K562 (cell line): ENCODE measurements at regions not wholly inside any gene's neighbourhood (a gene's known extent, or its start where the extent isn't known, plus 50 kb on each side); places are given as distances from the start of the nearest gene placed in this dataset.

Source experiments
- ATAC-seq: fragments of 200-7000 bp; cut with Tn5 transposase; 3 replicates; pipeline ENCODE4 v1.9.1; 2020; ENCODE audit warnings: moderate library complexity
- BruUV-seq: library from RNA; stranded (reverse); fragments of 400-500 nt; replicated peaks from 2 replicates; lab custom pipeline; 2021; lab: Mats Ljungman, UMichigan
- CTCF ChIA-PET: fragments of 300-600 bp; formaldehyde crosslinking; extraction: SDS; loops from one replicate; lab custom pipeline; 2021; ENCODE audit warnings: low intra/inter-chr PET ratio; lab: Yijun Ruan, JAX
- POLR2A ChIA-PET: fragments of 300-600, 350-650 bp; sonication (Branson Sonifier 250); formaldehyde crosslinking; extraction: SDS; loops from one replicate; lab custom pipeline; 2021; ENCODE audit warnings: antibody characterized with exemption, inconsistent platforms; lab: Yijun Ruan, JAX
- DNase-seq, 4 experiments: peaks; one replicate each; pipeline versions ENCODE4 v3.0.0 to v3.0.0-alpha.2; 2011 to 2018; ENCODE audit warnings: low spot score in 3 of 4, mixed read lengths in 3 of 4; ENCODE audit errors: extremely low read depth in 1 of 4
- FAIRE-seq: peaks from 2 replicates; lab custom pipeline; 2011; peaks lifted over from hg19 to GRCh38; lab: Jason Lieb, UNC
- H2AFZ ChIP-seq: 2 replicates; pipeline ENCODE4 v1.6.0; 2011; ENCODE audit warnings: low read depth, low read length, control low read depth, inconsistent platforms
- H3K27ac ChIP-seq: fragments of 200-600 bp; 3 replicates; pipeline ENCODE4 v1.8.0; 2011; ENCODE audit warnings: low read depth, mild to moderate bottlenecking, control low read depth, inconsistent platforms, low read length, moderate library complexity, mixed read lengths; ENCODE audit errors: extremely low read depth
- H3K27me3 ChIP-seq, 2 experiments: fragments of 300-600 bp in 1 of 2; 2 replicates in 1 of 2; 3 replicates in 1 of 2; pipeline versions ENCODE4 v1.6.0 to v1.8.0; 2011; ENCODE audit warnings: inconsistent platforms in 2 of 2, low read length in 2 of 2, mild to moderate bottlenecking in 1 of 2, mixed read lengths in 1 of 2, moderate library complexity in 1 of 2; ENCODE audit not compliant: control insufficient read depth in 2 of 2, insufficient read depth in 2 of 2
- H3K36me3 ChIP-seq: fragments of 300-600 bp; 3 replicates; pipeline ENCODE4 v1.8.0; 2011; ENCODE audit warnings: mild to moderate bottlenecking, low read length, inconsistent platforms; ENCODE audit not compliant: control insufficient read depth, insufficient read depth
- H3K4me1 ChIP-seq, 2 experiments: fragments of 200-600 bp in 1 of 2; replicated peaks in 1 of 2; 2 replicates in 1 of 2; 3 replicates in 1 of 2; pipeline versions ENCODE4 v1.5.1 to v1.8.0; 2011; ENCODE audit warnings: inconsistent platforms in 2 of 2, low read length in 2 of 2, mild to moderate bottlenecking in 1 of 2, mixed read lengths in 1 of 2, moderate library complexity in 1 of 2; ENCODE audit not compliant: control insufficient read depth in 2 of 2, insufficient read depth in 2 of 2
- H3K4me2 ChIP-seq: 2 replicates; pipeline ENCODE4 v1.6.1; 2011; ENCODE audit warnings: low read length, control low read depth, inconsistent platforms, mixed read lengths; ENCODE audit not compliant: insufficient read depth
- H3K4me3 ChIP-seq: fragments of 200-600 bp; sonication (generic), shearing (Covaris generic); 2 replicates; pipeline ENCODE4 v1.5.1; 2016; ENCODE audit warnings: control low read depth, inconsistent platforms
- H3K79me2 ChIP-seq: fragments of 200-600 bp; 3 replicates; pipeline ENCODE4 v1.8.0; 2011; ENCODE audit warnings: low read length, inconsistent platforms; ENCODE audit not compliant: control insufficient read depth, insufficient read depth
- H3K9ac ChIP-seq, 2 experiments: 2 replicates each; pipeline versions ENCODE4 v1.6.0 to v1.6.1; 2011; ENCODE audit warnings: low read depth in 2 of 2, low read length in 2 of 2, control low read depth in 1 of 2, inconsistent platforms in 1 of 2, mild to moderate bottlenecking in 1 of 2, mixed read lengths in 1 of 2; ENCODE audit not compliant: insufficient read depth in 1 of 2
- H3K9me1 ChIP-seq: one replicate; pipeline ENCODE4 v1.6.0; 2011; ENCODE audit warnings: inconsistent platforms, mild to moderate bottlenecking, low read length, moderate library complexity; ENCODE audit not compliant: control insufficient read depth, insufficient read depth
- H3K9me3 ChIP-seq: replicated peaks from 2 replicates; pipeline ENCODE4 v1.5.1; 2011; ENCODE audit warnings: low read depth, low read length, inconsistent platforms; ENCODE audit not compliant: control insufficient read depth, insufficient read depth
- H4K20me1 ChIP-seq: replicated peaks from 2 replicates; pipeline ENCODE4 v1.6.1; 2011; ENCODE audit warnings: low read length, inconsistent platforms, mixed read lengths; ENCODE audit not compliant: control insufficient read depth, insufficient read depth
- BCL6 ChIP-seq: fragments of 250-450 bp; sonication (Bioruptor Pico); IDR thresholded peaks from 2 replicates; pipeline ENCODE4 v1.4.0; 2020
- CBX2 ChIP-seq: fragments of 200-600 bp; sonication (generic); IDR thresholded peaks from one replicate; pipeline ENCODE4 v1.6.1; 2012; ENCODE audit warnings: mild to moderate bottlenecking, low read length, inconsistent platforms; ENCODE audit not compliant: insufficient read depth, poor library complexity, severe bottlenecking
- CEBPZ ChIP-seq: fragments of 150-350 bp; IDR thresholded peaks from 2 replicates; pipeline ENCODE4 v1.6.1; 2014; ENCODE audit warnings: low read depth, mild to moderate bottlenecking, low read length, borderline replicate concordance
- CTCFL ChIP-seq: IDR thresholded peaks from 2 replicates; pipeline ENCODE4 v1.6.1; 2011; ENCODE audit warnings: borderline replicate concordance, low read depth, mild to moderate bottlenecking, moderate library complexity, low read length; ENCODE audit not compliant: insufficient read depth, poor library complexity, severe bottlenecking
- GATAD2B ChIP-seq: fragments of 450-650 bp; IDR thresholded peaks from 2 replicates; pipeline ENCODE4 v1.6.1; 2017; ENCODE audit warnings: mild to moderate bottlenecking, borderline replicate concordance
- MCM5 ChIP-seq: fragments of 450-650 bp; IDR thresholded peaks from 2 replicates; pipeline ENCODE4 v1.6.1; 2016; ENCODE audit warnings: low read depth
- MLX ChIP-seq, 2 experiments: fragments of 450-650 bp in 1 of 2; sonication (generic) in 1 of 2; formaldehyde crosslinking; conservative IDR thresholded peaks; 2 replicates each; pipeline versions ENCODE4 v1.4.0 to v1.8.1; 2020 to 2022; ENCODE audit warnings: mild to moderate bottlenecking in 1 of 2, missing genetic modification reagents in 1 of 2
- PRMT5 ChIP-seq: sonication (generic); formaldehyde crosslinking; IDR thresholded peaks from 2 replicates; pipeline ENCODE4 v1.5.0; 2020; ENCODE audit warnings: missing genetic modification reagents
- TBL1XR1 ChIP-seq, 2 experiments: IDR thresholded peaks; 2 replicates each; pipeline ENCODE4 v1.6.1; 2012; ENCODE audit warnings: improper control_type of control experiment in 2 of 2, low read length in 2 of 2, mild to moderate bottlenecking in 1 of 2
- THRA ChIP-seq: fragments of 450-650 bp; IDR thresholded peaks from 2 replicates; pipeline ENCODE4 v1.6.1; 2017; ENCODE audit warnings: mild to moderate bottlenecking, moderate library complexity
- ZNF507 ChIP-seq: conservative IDR thresholded peaks from 2 replicates; pipeline ENCODE4 v1.6.1; 2017; ENCODE audit warnings: missing genetic modification characterization, missing compliant biosample characterization
- ZNF780A ChIP-seq: fragments of 250-450 bp; sonication (Bioruptor Pico); IDR thresholded peaks from 2 replicates; pipeline ENCODE4 v1.5.0; 2021; ENCODE audit warnings: mild to moderate bottlenecking
- WGBS: fragments of 100-300 bp; shearing (Covaris generic); methylation state at CpG from one replicate; pipeline ENCODE4 v1.1.6; 2016; ENCODE audit warnings: low coverage, mixed read lengths; ENCODE audit not compliant: insufficient coverage; ENCODE audit errors: missing lambda C conversion rate; 5-methylcytosine and 5-hydroxymethylcytosine counted together
- in situ Hi-C: fragments of 300-500 bp; cut with MboI; formaldehyde crosslinking; loops from 4 replicates; pipeline ENCODE4 v1.15.0; 2018; ENCODE audit warnings: inconsistent platforms, mixed read lengths
- intact Hi-C: fragments of 100-400 bp; cut with micrococcal nuclease; formaldehyde crosslinking; loops from 2 replicates; pipeline ENCODE4 v1.14.2; 2022

GRCh38 chr1:91579658-91580228 is 79.1 kb downstream of the CDC7 start:
- ChIA-PET POLR2A (interaction anchor here (1.2 to 2.2 kb wide), 2 partner anchors 10 to 13 kb away, joined by 4 to 6 read pairs; no protein-coding TSS in a partner anchor), CTCF (no interaction called here)
- intact Hi-C loops: no loop called here
- BruUV-seq: no TSS peak
- DNase-seq: no peak
- no peak for FAIRE-seq
- Histone ChIP-seq H3K9ac (no peak overlapping the region), H3K4me1 (peaks cover 0 to 12% of the 10 kb centered on the region in 2 experiments; a peak in 2 of 5 replicates), H3K36me3 (no peaks in the 10 kb centered on the region), H3K79me2 (no peaks in the 10 kb centered on the region), H3K4me2 (no peak overlapping the region), H3K9me3 (no peaks in the 10 kb centered on the region), H3K27ac (no peak overlapping the region), H2AFZ (0 out of 2 replicates have a peak overlapping the region, but pooled peaks have one; percentile 25), H3K27me3 (no peaks in the 10 kb centered on the region), H3K9me1 (no peaks in the 10 kb centered on the region), H4K20me1 (no peaks in the 10 kb centered on the region), H3K4me3 (no peak overlapping the region)
- TF ChIP-seq CBX2: no peak
- no peak for TF ChIP-seq ZNF780A (CRISPR knock-in tag)
- TF ChIP-seq PRMT5 (CRISPR knock-in tag): no peak
- no peak for TF ChIP-seq TBL1XR1 (IDR thresholded peaks at IDR 0.05; ENCODE audit: low read length in 2 of 2)
- TF ChIP-seq CEBPZ: no peak
- no peak for TF ChIP-seq THRA
- no peak for TF ChIP-seq BCL6 (CRISPR knock-in tag)
- TF ChIP-seq CTCFL: no peak
- no peak for TF ChIP-seq MCM5
- no peak for TF ChIP-seq GATAD2B
- no peak for TF ChIP-seq MLX (CRISPR knock-in tag; conservative IDR thresholded peaks at IDR 0.05)
- no peak for TF ChIP-seq ZNF507 (tag)
- no peak for ATAC-seq
- 62% methylated on average over 5 of the region's 5 CpGs for WGBS
- in situ Hi-C loops: no loop called here
